ENCODE measurements at regions not wholly inside any gene's neighbourhood (a gene's known extent, or its start where the extent isn't known, plus 50 kb on each side); places are given as distances from the start of the nearest gene placed in this dataset.

- no peaks in the 10 kb centered on the region for H3K4me1 Mint-ChIP-seq (ENCODE audit: low read depth)
- H3K4me3 Mint-ChIP-seq, result no peak overlapping the region
- H3K27ac Mint-ChIP-seq, result no peak overlapping the region
- DNase-seq, result no peak
- no peaks in the 10 kb centered on the region for H3K9me3 Mint-ChIP-seq
- H3K27me3 Mint-ChIP-seq, result no peaks in the 10 kb centered on the region
- no peaks in the 10 kb centered on the region for H3K36me3 Mint-ChIP-seq (ENCODE audit: low read depth)
These were observed 436.7 kb upstream of the ZNF507 start for GRCh38 chr19:31908496-31909225.

- no peaks in the 10 kb centered on the region for H3K4me1 Mint-ChIP-seq (ENCODE audit: low read depth)
- DNase-seq, result no peak
- H3K27me3 Mint-ChIP-seq, result no peaks in the 10 kb centered on the region
- H3K27ac Mint-ChIP-seq, result no peak overlapping the region
- H3K9me3 Mint-ChIP-seq, result no peaks in the 10 kb centered on the region
- H3K36me3 Mint-ChIP-seq (ENCODE audit: low read depth), result no peaks in the 10 kb centered on the region
- no peak overlapping the region for H3K4me3 Mint-ChIP-seq
These were observed 435.2 kb upstream of the ZNF507 start for GRCh38 chr19:31910224-31910623.

GRCh38 chr19:31911577-31911976, 433.8 kb upstream of the ZNF507 start:
- no peak overlapping the region for H3K4me3 Mint-ChIP-seq
- no peaks in the 10 kb centered on the region for H3K36me3 Mint-ChIP-seq (ENCODE audit: low read depth)
- H3K27me3 Mint-ChIP-seq, result no peaks in the 10 kb centered on the region
- H3K9me3 Mint-ChIP-seq, result no peaks in the 10 kb centered on the region
- DNase-seq, result no peak
- no peak overlapping the region for H3K27ac Mint-ChIP-seq
- H3K4me1 Mint-ChIP-seq (ENCODE audit: low read depth), result no peaks in the 10 kb centered on the region

GRCh38 chr19:31913103-31913661, 432.2 kb upstream of the ZNF507 start:
- Mint-ChIP-seq H3K4me1 (ENCODE audit: low read depth) (no peaks in the 10 kb centered on the region), H3K27ac (no peak overlapping the region), H3K4me3 (no peak overlapping the region), H3K27me3 (no peaks in the 10 kb centered on the region), H3K36me3 (ENCODE audit: low read depth) (no peaks in the 10 kb centered on the region), H3K9me3 (no peaks in the 10 kb centered on the region)
- no peak for DNase-seq

GRCh38 chr19:31930401-31930800, 415.0 kb upstream of the ZNF507 start:
- no peak for DNase-seq
- Mint-ChIP-seq H3K36me3 (ENCODE audit: low read depth) (no peaks in the 10 kb centered on the region), H3K9me3 (peaks cover 2% of the 10 kb centered on the region), H3K4me1 (ENCODE audit: low read depth) (no peaks in the 10 kb centered on the region), H3K4me3 (no peak overlapping the region), H3K27me3 (no peaks in the 10 kb centered on the region), H3K27ac (no peak overlapping the region)

- DNase-seq, result no peak
- no peak overlapping the region for H3K27ac Mint-ChIP-seq
- H3K36me3 Mint-ChIP-seq (ENCODE audit: low read depth), result no peaks in the 10 kb centered on the region
- no peak overlapping the region for H3K4me3 Mint-ChIP-seq
- H3K9me3 Mint-ChIP-seq, result peaks cover 3% of the 10 kb centered on the region
- H3K27me3 Mint-ChIP-seq, result no peaks in the 10 kb centered on the region
- H3K4me1 Mint-ChIP-seq (ENCODE audit: low read depth), result no peaks in the 10 kb centered on the region
These were observed 407.4 kb upstream of the ZNF507 start for GRCh38 chr19:31937983-31938382.

- Mint-ChIP-seq H3K27me3 (no peaks in the 10 kb centered on the region), H3K9me3 (peaks cover 3% of the 10 kb centered on the region), H3K36me3 (ENCODE audit: low read depth) (no peaks in the 10 kb centered on the region), H3K4me3 (no peak overlapping the region), H3K27ac (no peak overlapping the region), H3K4me1 (ENCODE audit: low read depth) (no peaks in the 10 kb centered on the region)
- no peak for DNase-seq
These were observed 406.7 kb upstream of the ZNF507 start for GRCh38 chr19:31938675-31939074.

GRCh38 chr19:31940396-31940795, 405.0 kb upstream of the ZNF507 start:
- peaks cover 3% of the 10 kb centered on the region for H3K9me3 Mint-ChIP-seq
- H3K4me1 Mint-ChIP-seq (ENCODE audit: low read depth), result no peaks in the 10 kb centered on the region
- no peaks in the 10 kb centered on the region for H3K36me3 Mint-ChIP-seq (ENCODE audit: low read depth)
- H3K4me3 Mint-ChIP-seq, result no peak overlapping the region
- no peaks in the 10 kb centered on the region for H3K27me3 Mint-ChIP-seq
- H3K27ac Mint-ChIP-seq, result no peak overlapping the region
- no peak for DNase-seq

GRCh38 chr19:31943191-31943661, 402.2 kb upstream of the ZNF507 start:
- H3K27me3 Mint-ChIP-seq, result no peaks in the 10 kb centered on the region
- no peak for DNase-seq
- H3K4me1 Mint-ChIP-seq (ENCODE audit: low read depth), result no peaks in the 10 kb centered on the region
- peaks cover 3% of the 10 kb centered on the region for H3K9me3 Mint-ChIP-seq
- no peaks in the 10 kb centered on the region for H3K36me3 Mint-ChIP-seq (ENCODE audit: low read depth)
- H3K4me3 Mint-ChIP-seq, result no peak overlapping the region
- no peak overlapping the region for H3K27ac Mint-ChIP-seq

- Mint-ChIP-seq H3K9me3 (peaks cover 3% of the 10 kb centered on the region), H3K4me1 (ENCODE audit: low read depth) (no peaks in the 10 kb centered on the region), H3K27me3 (no peaks in the 10 kb centered on the region), H3K4me3 (no peak overlapping the region), H3K36me3 (ENCODE audit: low read depth) (no peaks in the 10 kb centered on the region), H3K27ac (no peak overlapping the region)
- no peak for DNase-seq
These were observed 401.6 kb upstream of the ZNF507 start for GRCh38 chr19:31943778-31944177.

- Mint-ChIP-seq H3K36me3 (ENCODE audit: low read depth) (no peaks in the 10 kb centered on the region), H3K9me3 (peaks cover 3% of the 10 kb centered on the region), H3K4me3 (no peak overlapping the region), H3K27ac (no peak overlapping the region), H3K4me1 (ENCODE audit: low read depth) (no peaks in the 10 kb centered on the region), H3K27me3 (no peaks in the 10 kb centered on the region)
- no peak for DNase-seq
These were observed 401.1 kb upstream of the ZNF507 start for GRCh38 chr19:31944326-31944725.

- no peaks in the 10 kb centered on the region for H3K27me3 Mint-ChIP-seq
- no peaks in the 10 kb centered on the region for H3K4me1 Mint-ChIP-seq (ENCODE audit: low read depth)
- DNase-seq, result no peak
- H3K4me3 Mint-ChIP-seq, result no peak overlapping the region
- no peaks in the 10 kb centered on the region for H3K9me3 Mint-ChIP-seq
- H3K27ac Mint-ChIP-seq, result no peak overlapping the region
- H3K36me3 Mint-ChIP-seq (ENCODE audit: low read depth), result no peaks in the 10 kb centered on the region
These were observed 398.9 kb upstream of the ZNF507 start for GRCh38 chr19:31946491-31946890.

GRCh38 chr19:31947436-31948115, 397.8 kb upstream of the ZNF507 start:
- H3K36me3 Mint-ChIP-seq (ENCODE audit: low read depth), result no peaks in the 10 kb centered on the region
- no peak overlapping the region for H3K4me3 Mint-ChIP-seq
- no peak overlapping the region for H3K27ac Mint-ChIP-seq
- no peak for DNase-seq
- H3K27me3 Mint-ChIP-seq, result no peaks in the 10 kb centered on the region
- H3K9me3 Mint-ChIP-seq, result no peaks in the 10 kb centered on the region
- H3K4me1 Mint-ChIP-seq (ENCODE audit: low read depth), result no peaks in the 10 kb centered on the region

GRCh38 chr19:31952693-31953092, 392.7 kb upstream of the ZNF507 start:
- no peaks in the 10 kb centered on the region for H3K36me3 Mint-ChIP-seq (ENCODE audit: low read depth)
- H3K4me3 Mint-ChIP-seq, result no peak overlapping the region
- no peaks in the 10 kb centered on the region for H3K27me3 Mint-ChIP-seq
- DNase-seq, result no peak
- no peak overlapping the region for H3K27ac Mint-ChIP-seq
- no peaks in the 10 kb centered on the region for H3K4me1 Mint-ChIP-seq (ENCODE audit: low read depth)
- H3K9me3 Mint-ChIP-seq, result peaks cover 1% of the 10 kb centered on the region

GRCh38 chr19:31955061-31955460, 390.3 kb upstream of the ZNF507 start:
- Mint-ChIP-seq H3K27me3 (no peaks in the 10 kb centered on the region), H3K9me3 (peaks cover 1% of the 10 kb centered on the region), H3K27ac (no peak overlapping the region), H3K4me1 (ENCODE audit: low read depth) (no peaks in the 10 kb centered on the region), H3K36me3 (ENCODE audit: low read depth) (no peaks in the 10 kb centered on the region), H3K4me3 (no peak overlapping the region)
- no peak for DNase-seq

Data from activated T-cell treated with anti-CD3 and anti-CD28 coated beads, Interleukin-2, amount 50 U/mL, for 24 hours (primary cell).